ENCODE measurements at regions not wholly inside any gene's neighbourhood (a gene's known extent, or its start where the extent isn't known, plus 50 kb on each side); places are given as distances from the start of the nearest gene placed in this dataset.

DNA sequence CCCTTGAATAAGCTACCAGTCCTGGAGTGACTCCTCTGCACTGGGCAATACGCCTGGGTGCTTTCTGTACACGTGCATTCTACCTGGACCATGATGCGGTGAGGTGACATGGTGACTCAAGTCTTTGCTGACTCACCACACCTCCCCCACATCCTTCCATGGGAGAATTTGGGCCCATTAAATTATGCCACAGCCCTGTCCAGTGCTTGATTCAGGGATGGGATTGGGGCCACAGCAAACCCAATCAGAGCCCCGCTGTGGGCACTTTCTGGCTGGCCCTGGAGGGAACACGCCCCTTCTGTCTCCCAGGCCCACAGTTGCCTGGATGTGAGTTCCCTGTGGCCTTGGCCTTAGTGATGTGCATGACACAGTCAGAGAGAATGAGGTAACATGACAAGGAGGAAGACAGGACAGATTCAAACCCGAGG, 86.9 kb downstream of the LRRC30 start:
- no peak for DNase-seq
- H3K27ac ChIP-seq: no peak overlapping the region
- no peaks in the 10 kb centered on the region for H3K9me3 ChIP-seq
- no peak overlapping the region for H3K4me3 ChIP-seq
- WGBS, 2 donors: 63 to 94% methylated on average over 2 to 6 of the region's 6 CpGs
- no peak for TF ChIP-seq EP300 (IDR thresholded peaks at IDR 0.05)
- TF ChIP-seq, protein P1, sequence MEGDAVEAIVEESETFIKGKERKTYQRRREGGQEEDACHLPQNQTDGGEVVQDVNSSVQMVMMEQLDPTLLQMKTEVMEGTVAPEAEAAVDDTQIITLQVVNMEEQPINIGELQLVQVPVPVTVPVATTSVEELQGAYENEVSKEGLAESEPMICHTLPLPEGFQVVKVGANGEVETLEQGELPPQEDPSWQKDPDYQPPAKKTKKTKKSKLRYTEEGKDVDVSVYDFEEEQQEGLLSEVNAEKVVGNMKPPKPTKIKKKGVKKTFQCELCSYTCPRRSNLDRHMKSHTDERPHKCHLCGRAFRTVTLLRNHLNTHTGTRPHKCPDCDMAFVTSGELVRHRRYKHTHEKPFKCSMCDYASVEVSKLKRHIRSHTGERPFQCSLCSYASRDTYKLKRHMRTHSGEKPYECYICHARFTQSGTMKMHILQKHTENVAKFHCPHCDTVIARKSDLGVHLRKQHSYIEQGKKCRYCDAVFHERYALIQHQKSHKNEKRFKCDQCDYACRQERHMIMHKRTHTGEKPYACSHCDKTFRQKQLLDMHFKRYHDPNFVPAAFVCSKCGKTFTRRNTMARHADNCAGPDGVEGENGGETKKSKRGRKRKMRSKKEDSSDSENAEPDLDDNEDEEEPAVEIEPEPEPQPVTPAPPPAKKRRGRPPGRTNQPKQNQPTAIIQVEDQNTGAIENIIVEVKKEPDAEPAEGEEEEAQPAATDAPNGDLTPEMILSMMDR (IDR thresholded peaks at IDR 0.05): no peak
- no peaks in the 10 kb centered on the region for H3K4me1 ChIP-seq
- no peak for ATAC-seq (ENCODE audit: low FRiP score in 2 of 2)
- H3K27me3 ChIP-seq: no peaks in the 10 kb centered on the region
- H3K36me3 ChIP-seq: no peaks in the 10 kb centered on the region

DNA sequence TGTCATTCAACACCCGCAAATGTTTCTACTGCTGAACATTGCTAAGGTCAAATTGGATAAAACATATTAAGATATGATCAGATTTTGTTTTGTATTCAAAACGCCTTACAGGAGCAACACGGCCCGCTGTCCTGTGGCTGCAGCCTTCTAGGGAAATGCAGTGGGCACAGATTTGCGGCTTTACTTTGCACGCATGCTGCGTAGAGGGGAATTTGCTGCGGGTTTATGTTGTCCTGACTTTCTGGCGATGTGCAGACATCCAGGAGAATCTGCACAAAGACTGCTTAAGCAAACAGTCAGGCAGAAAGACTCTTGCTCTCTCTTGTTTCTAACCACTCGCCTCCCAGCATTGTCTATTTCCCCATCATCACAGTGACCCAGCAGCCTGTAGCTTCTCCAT, 88.3 kb downstream of the LRRC30 start:
- TF ChIP-seq, protein P1 (IDR thresholded peaks at IDR 0.05): no peak
- TF ChIP-seq EP300 (IDR thresholded peaks at IDR 0.05) (no peak), POLR2A (IDR thresholded peaks at IDR 0.05) (no peak), POLR2AphosphoS5 (IDR thresholded peaks at IDR 0.05) (no peak)
- Histone ChIP-seq H3K9me3 (no peaks in the 10 kb centered on the region), H3K27me3 (no peaks in the 10 kb centered on the region), H3K36me3 (no peaks in the 10 kb centered on the region), H3K4me3 (no peak overlapping the region), H3K27ac (no peak overlapping the region), H3K4me1 (no peaks in the 10 kb centered on the region)
- DNase-seq (no peak), ATAC-seq (ENCODE audit: low FRiP score in 2 of 2) (no peak)
- 84 to 87% methylated on average over 10 of the region's 10 CpGs for WGBS, 2 donors

DNA sequence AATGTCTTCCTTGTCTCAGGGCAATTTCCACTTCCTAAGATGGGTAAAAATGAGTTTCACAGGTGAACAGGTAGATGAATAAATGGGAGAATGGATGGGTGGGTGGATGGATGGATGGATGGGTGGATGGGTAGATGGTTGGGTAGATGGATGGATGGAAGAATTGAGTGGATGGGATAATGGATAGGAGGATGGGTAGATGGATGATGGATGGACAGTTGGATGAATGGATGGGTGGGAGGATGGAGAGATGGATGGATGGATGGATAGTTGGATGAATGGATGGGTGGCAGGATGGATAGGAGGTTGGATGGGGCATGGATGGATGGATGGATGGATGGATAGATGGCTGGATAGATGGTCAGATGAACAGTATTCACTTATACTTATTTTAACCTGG, 90.9 kb downstream of the LRRC30 start:
- TF ChIP-seq EP300 (IDR thresholded peaks at IDR 0.05) (no peak), POLR2A (IDR thresholded peaks at IDR 0.05) (no peak), POLR2AphosphoS5 (IDR thresholded peaks at IDR 0.05) (no peak)
- TF ChIP-seq, protein P1 (IDR thresholded peaks at IDR 0.05): no peak
- Histone ChIP-seq H3K27me3 (no peaks in the 10 kb centered on the region), H3K9me3 (no peaks in the 10 kb centered on the region), H3K27ac (no peak overlapping the region), H3K4me3 (no peak overlapping the region), H3K36me3 (no peaks in the 10 kb centered on the region), H3K4me1 (peaks cover 0 to 9% (median 7%) of the 10 kb centered on the region in 4 donors)
- ATAC-seq (ENCODE audit: low FRiP score in 2 of 2): no peak
- no peak for DNase-seq

DNA sequence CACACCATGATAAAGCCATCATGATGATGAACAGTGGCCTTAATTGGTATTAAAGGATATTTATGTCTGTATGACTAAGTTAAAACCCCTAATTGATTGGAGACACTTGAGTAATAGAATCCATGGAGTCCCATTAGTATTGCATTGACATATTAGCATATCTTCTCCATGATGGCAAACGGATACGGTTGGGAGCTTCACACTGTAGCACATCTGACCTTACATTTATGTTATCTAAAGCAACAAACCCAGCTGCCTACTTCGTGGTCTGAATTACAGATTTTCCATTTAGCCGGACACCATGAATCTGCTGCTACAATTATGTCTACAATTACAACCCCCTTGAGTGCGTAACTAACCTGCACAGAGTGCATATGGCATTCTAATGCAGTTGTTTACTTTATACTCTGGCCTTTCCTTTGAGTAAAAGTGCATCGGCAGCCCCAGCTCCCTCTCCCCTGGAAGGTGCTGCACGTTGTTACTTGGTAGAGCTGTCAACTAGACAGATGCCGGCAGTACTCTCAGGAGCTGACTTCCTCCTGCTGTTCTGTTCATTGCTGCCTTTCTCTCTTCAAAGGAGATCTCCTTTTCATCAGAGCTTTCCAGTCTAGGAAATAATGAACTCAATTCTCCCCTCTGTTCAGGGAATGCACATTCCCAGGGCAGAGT, 92.1 kb downstream of the LRRC30 start:
- no peaks in the 10 kb centered on the region for H3K9me3 ChIP-seq
- 42 to 47% methylated on average over 8 of the region's 8 CpGs for WGBS, 2 donors
- no peaks in the 10 kb centered on the region for H3K36me3 ChIP-seq
- ATAC-seq (ENCODE audit: low FRiP score in 2 of 2) (no peak), DNase-seq (no peak)
- TF ChIP-seq POLR2AphosphoS5 (IDR thresholded peaks at IDR 0.05) (no peak), EP300 (IDR thresholded peaks at IDR 0.05) (no peak)
- TF ChIP-seq, protein P1 (IDR thresholded peaks at IDR 0.05): no peak
- H3K27ac ChIP-seq: no peak overlapping the region
- H3K27me3 ChIP-seq: no peaks in the 10 kb centered on the region
- H3K4me1 ChIP-seq: peaks cover 0 to 9% (median 7%) of the 10 kb centered on the region in 4 donors
- H3K4me3 ChIP-seq: no peak overlapping the region

DNA sequence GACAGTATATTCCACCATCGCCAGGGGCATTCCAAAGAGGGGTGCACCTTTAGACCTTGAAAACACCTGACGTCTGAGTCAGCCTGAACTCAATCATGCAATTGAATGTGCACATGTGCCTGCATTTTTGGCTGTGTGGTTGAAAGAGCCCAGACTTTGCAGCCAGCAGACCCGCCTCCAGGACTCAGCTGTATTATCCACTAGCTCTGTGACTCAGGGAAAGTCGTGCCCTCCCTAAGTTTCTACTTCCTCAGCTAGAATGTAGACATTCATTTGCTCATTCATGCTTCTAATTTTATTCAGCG, 94.2 kb downstream of the LRRC30 start:
- H3K27me3 ChIP-seq: no peaks in the 10 kb centered on the region
- H3K36me3 ChIP-seq: no peaks in the 10 kb centered on the region
- no peaks in the 10 kb centered on the region for H3K9me3 ChIP-seq
- WGBS, 2 donors: 79 to 82% methylated on average over 5 of the region's 5 CpGs
- DNase-seq: no peak
- H3K27ac ChIP-seq: peak overlapping the region in 3 of 4 donors; percentile 25 to 65 (median 26)
- peaks cover 0 to 9% (median 7%) of the 10 kb centered on the region in 4 donors for H3K4me1 ChIP-seq
- no peak for ATAC-seq (ENCODE audit: low FRiP score in 2 of 2)
- TF ChIP-seq POLR2A (IDR thresholded peaks at IDR 0.05) (no peak), POLR2AphosphoS5 (IDR thresholded peaks at IDR 0.05) (no peak), EP300 (IDR thresholded peaks at IDR 0.05) (no peak)
- TF ChIP-seq, protein P1 (IDR thresholded peaks at IDR 0.05): no peak
- no peak overlapping the region for H3K4me3 ChIP-seq

All from upper lobe of left lung (tissue), 6 donors.